ENCODE measurements at regions not wholly inside any gene's neighbourhood (a gene's known extent, or its start where the extent isn't known, plus 50 kb on each side); places are given as distances from the start of the nearest gene placed in this dataset.
"Not testable (repeated sequence)": the region's sequence is repeated elsewhere in the genome, so short reads cannot be mapped to it uniquely, and the experiment has no call there.

GRCh38 chr9:90981726-90982125 is 180.1 kb downstream of the SYK start:
- no peak for DNase-seq

GRCh38 chr9:90983394-90983793 is 181.8 kb downstream of the SYK start:
- DNase-seq = no peak

GRCh38 chr9:90985631-90986030 is 184.0 kb downstream of the SYK start:
- no peak for DNase-seq

- DNase-seq = no peak
These were observed 184.5 kb downstream of the SYK start for GRCh38 chr9:90986161-90986560.

- no peak for DNase-seq
These were observed 185.9 kb downstream of the SYK start for GRCh38 chr9:90987566-90987965.

GRCh38 chr9:90988318-90988717 is 186.7 kb downstream of the SYK start:
- no peak for DNase-seq

- DNase-seq = no peak
These were observed 190.3 kb downstream of the SYK start for GRCh38 chr9:90991953-90992352.

GRCh38 chr9:90995516-90995915 is 193.9 kb downstream of the SYK start:
- no peak for DNase-seq

GRCh38 chr9:90996154-90997065 is 194.8 kb downstream of the SYK start:
- no peak for DNase-seq

- no peak for DNase-seq
These were observed 197.0 kb downstream of the SYK start for GRCh38 chr9:90998573-90998972.

- DNase-seq = no peak
These were observed 198.1 kb downstream of the SYK start for GRCh38 chr9:90999425-91000397.

- DNase-seq = no peak
These were observed 199.6 kb downstream of the SYK start for GRCh38 chr9:91001146-91001611.

- DNase-seq = no peak
These were observed 202.9 kb downstream of the SYK start for GRCh38 chr9:91004484-91004883.

GRCh38 chr9:91004992-91005391 is 203.4 kb downstream of the SYK start:
- DNase-seq = no peak

- DNase-seq = no peak
These were observed 204.4 kb downstream of the SYK start for GRCh38 chr9:91006046-91006445.

GRCh38 chr9:91008568-91008967 is 206.9 kb downstream of the SYK start:
- no peak for DNase-seq

GRCh38 chr9:91011891-91012290 is 210.3 kb downstream of the SYK start:
- no peak for DNase-seq

- no peak for DNase-seq
These were observed 211.6 kb downstream of the SYK start for GRCh38 chr9:91012933-91013841.

GRCh38 chr9:91017245-91017644 is 215.6 kb downstream of the SYK start:
- DNase-seq = no peak

- DNase-seq = not testable (repeated sequence)
These were observed 218.3 kb downstream of the SYK start for GRCh38 chr9:91019871-91020270.

GRCh38 chr9:91021656-91022055 is 220.0 kb downstream of the SYK start:
- not testable (repeated sequence) for DNase-seq

- DNase-seq = no peak
These were observed 222.1 kb downstream of the SYK start for GRCh38 chr9:91023741-91024140.
